T-helper 1 cell treated with Interleukin-12 subunit alpha and Interleukin-12 subunit beta and Interleukin-4 antibody, amounts not matched to agents 30 μg/mL and 1 μg/mL, for 36 hours (primary cell): ENCODE measurements at regions not wholly inside any gene's neighbourhood (a gene's known extent, or its start where the extent isn't known, plus 50 kb on each side); places are given as distances from the start of the nearest gene placed in this dataset.
A peak's percentile ranks its signal among the peaks of the same experiment; 100 is the strongest.

Experiments used
- H3K27ac Mint-ChIP-seq: one replicate; pipeline ENCODE4 v1.8.0; 2021; ENCODE audit warnings: mild to moderate bottlenecking, mixed read lengths
- H3K27me3 Mint-ChIP-seq: one replicate; pipeline ENCODE4 v1.8.0; 2021; ENCODE audit warnings: low read depth, mixed read lengths
- H3K36me3 Mint-ChIP-seq: one replicate; pipeline ENCODE4 v1.8.0; 2021; ENCODE audit warnings: low read depth, mixed read lengths
- H3K4me1 Mint-ChIP-seq: one replicate; pipeline ENCODE4 v1.8.0; 2021; ENCODE audit warnings: low read depth, mixed read lengths
- H3K4me3 Mint-ChIP-seq: one replicate; pipeline ENCODE4 v1.8.0; 2021; ENCODE audit warnings: mild to moderate bottlenecking, moderate library complexity, mixed read lengths
- H3K9me3 Mint-ChIP-seq: one replicate; pipeline ENCODE4 v1.8.0; 2021; ENCODE audit warnings: mixed read lengths

DNA sequence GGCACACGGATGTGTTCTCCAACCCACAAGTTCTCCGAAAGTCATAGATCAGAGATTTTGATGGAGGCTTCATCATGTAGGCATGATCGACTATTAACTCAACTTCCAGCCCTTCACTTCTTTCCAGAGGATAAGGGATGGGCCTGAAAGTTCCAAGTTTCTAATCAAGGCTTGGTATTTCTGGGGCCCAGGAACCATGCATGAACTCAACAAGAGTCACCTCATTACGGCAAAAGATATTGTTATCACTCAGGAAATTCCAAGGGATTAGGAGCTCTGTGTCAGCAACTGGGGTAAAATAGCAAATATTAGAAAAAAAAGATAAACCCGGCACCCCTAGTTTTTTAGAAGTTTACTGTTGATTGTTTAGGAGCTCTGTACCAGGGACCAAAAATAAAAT is 240.1 kb upstream of the PPP1R2C start:
- H3K9me3 Mint-ChIP-seq, result peaks cover 5% of the 10 kb centered on the region
- H3K4me3 Mint-ChIP-seq, result no peak overlapping the region
- no peak overlapping the region for H3K27ac Mint-ChIP-seq

DNA sequence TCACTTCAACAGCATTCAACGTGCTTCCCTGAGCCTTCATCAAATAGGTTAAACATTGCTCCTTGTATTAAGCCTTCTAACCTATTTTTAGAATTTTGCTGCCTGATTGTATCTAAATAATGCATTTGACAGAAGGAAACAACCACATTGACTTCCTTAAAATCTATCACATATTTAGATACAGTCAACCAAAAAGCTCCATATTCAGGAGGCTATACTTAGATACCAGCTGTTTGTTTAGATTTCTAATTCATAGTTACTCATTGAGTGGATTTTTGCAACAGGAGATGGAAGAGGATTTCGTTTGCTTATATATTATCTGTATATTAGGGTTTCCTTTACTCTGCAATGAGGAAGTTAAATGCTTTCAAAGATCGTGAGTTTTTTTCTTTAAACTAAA is 241.1 kb upstream of the PPP1R2C start:
- no peaks in the 10 kb centered on the region for H3K4me1 Mint-ChIP-seq
- no peak overlapping the region for H3K27ac Mint-ChIP-seq
- peaks cover 3% of the 10 kb centered on the region for H3K36me3 Mint-ChIP-seq
- no peak overlapping the region for H3K4me3 Mint-ChIP-seq
- peaks cover 11% of the 10 kb centered on the region for H3K9me3 Mint-ChIP-seq
- no peaks in the 10 kb centered on the region for H3K27me3 Mint-ChIP-seq

More for the DNA sequence above, 240.1 kb upstream of the PPP1R2C start:
- Mint-ChIP-seq H3K36me3 (peaks cover 3% of the 10 kb centered on the region), H3K4me1 (no peaks in the 10 kb centered on the region), H3K27me3 (no peaks in the 10 kb centered on the region)

GRCh38 chrX:43025806-43026315 is 247.9 kb upstream of the PPP1R2C start:
- Mint-ChIP-seq H3K36me3 (no peaks in the 10 kb centered on the region), H3K4me1 (no peaks in the 10 kb centered on the region), H3K27ac (no peak overlapping the region)

GRCh38 chrX:43064096-43064495 is 286.1 kb upstream of the PPP1R2C start:
- no peaks in the 10 kb centered on the region for H3K9me3 Mint-ChIP-seq
- H3K4me1 Mint-ChIP-seq, result no peaks in the 10 kb centered on the region
- H3K36me3 Mint-ChIP-seq, result no peaks in the 10 kb centered on the region
- H3K27me3 Mint-ChIP-seq, result no peaks in the 10 kb centered on the region
- H3K27ac Mint-ChIP-seq, result no peak overlapping the region
- H3K4me3 Mint-ChIP-seq, result no peak overlapping the region

More at GRCh38 chrX:43025806-43026315, 247.9 kb upstream of the PPP1R2C start:
- H3K9me3 Mint-ChIP-seq, result peaks cover 25% of the 10 kb centered on the region
- no peaks in the 10 kb centered on the region for H3K27me3 Mint-ChIP-seq
- no peak overlapping the region for H3K4me3 Mint-ChIP-seq

DNA sequence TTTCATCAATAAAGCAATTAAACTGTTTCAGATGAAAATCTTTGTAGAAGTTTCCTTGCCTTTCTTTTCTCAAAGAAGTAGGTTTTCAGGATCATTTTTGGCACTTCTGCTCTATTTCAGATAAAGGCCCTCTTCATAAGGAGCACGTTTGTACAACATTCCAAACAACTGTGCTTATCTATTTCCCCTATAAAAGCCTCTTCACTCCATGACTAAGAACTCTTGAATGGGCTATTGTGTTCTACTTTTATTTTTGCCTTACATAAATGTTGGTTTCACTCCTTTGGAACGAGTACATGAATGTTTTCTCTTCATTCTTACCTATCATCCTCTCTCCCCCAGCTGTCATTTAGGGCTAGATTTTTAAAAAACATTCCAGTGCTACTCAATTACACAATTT is 288.0 kb upstream of the PPP1R2C start:
- H3K27me3 Mint-ChIP-seq, result no peaks in the 10 kb centered on the region
- no peak overlapping the region for H3K4me3 Mint-ChIP-seq
- no peak overlapping the region for H3K27ac Mint-ChIP-seq
- no peaks in the 10 kb centered on the region for H3K36me3 Mint-ChIP-seq
- no peaks in the 10 kb centered on the region for H3K9me3 Mint-ChIP-seq
- H3K4me1 Mint-ChIP-seq, result no peaks in the 10 kb centered on the region

DNA sequence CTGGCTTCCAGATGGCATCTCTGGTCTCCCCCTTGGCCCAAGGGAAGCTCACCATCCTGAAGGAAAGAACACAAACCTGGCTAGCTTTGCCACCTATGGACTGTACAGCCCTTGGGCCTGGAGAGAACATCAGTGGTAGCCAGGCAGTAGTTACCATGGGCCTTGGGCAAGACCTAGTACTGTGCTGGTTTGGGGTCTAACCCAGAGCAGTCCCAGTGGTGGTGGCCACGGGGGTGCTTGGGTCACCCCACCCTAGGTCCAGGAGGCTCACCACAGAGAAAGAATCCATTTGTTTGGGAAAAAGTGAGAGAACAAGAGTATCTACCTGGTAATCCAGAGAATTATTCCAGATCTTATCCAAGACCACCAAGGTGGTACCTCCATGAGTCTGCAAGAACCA is 290.7 kb upstream of the PPP1R2C start:
- no peaks in the 10 kb centered on the region for H3K9me3 Mint-ChIP-seq
- no peaks in the 10 kb centered on the region for H3K36me3 Mint-ChIP-seq
- no peak overlapping the region for H3K27ac Mint-ChIP-seq
- H3K27me3 Mint-ChIP-seq, result peaks cover 4% of the 10 kb centered on the region
- no peak overlapping the region for H3K4me3 Mint-ChIP-seq
- H3K4me1 Mint-ChIP-seq, result no peaks in the 10 kb centered on the region

- Mint-ChIP-seq H3K27me3 (no peaks in the 10 kb centered on the region), H3K36me3 (no peaks in the 10 kb centered on the region), H3K4me3 (no peak overlapping the region), H3K27ac (no peak overlapping the region), H3K9me3 (peaks cover 7% of the 10 kb centered on the region), H3K4me1 (no peaks in the 10 kb centered on the region)
Measured at GRCh38 chrX:43083016-43083415, 305.1 kb upstream of the PPP1R2C start.

- Mint-ChIP-seq H3K4me1 (no peaks in the 10 kb centered on the region), H3K4me3 (no peak overlapping the region), H3K36me3 (no peaks in the 10 kb centered on the region), H3K9me3 (peaks cover 7% of the 10 kb centered on the region), H3K27ac (no peak overlapping the region), H3K27me3 (no peaks in the 10 kb centered on the region)
Measured at GRCh38 chrX:43087830-43088229, 309.9 kb upstream of the PPP1R2C start.

- H3K4me1 Mint-ChIP-seq, result no peaks in the 10 kb centered on the region
- no peaks in the 10 kb centered on the region for H3K36me3 Mint-ChIP-seq
- H3K27me3 Mint-ChIP-seq, result no peaks in the 10 kb centered on the region
- no peak overlapping the region for H3K4me3 Mint-ChIP-seq
- no peak overlapping the region for H3K27ac Mint-ChIP-seq
- no peaks in the 10 kb centered on the region for H3K9me3 Mint-ChIP-seq
Measured at GRCh38 chrX:43096830-43097229, 318.9 kb upstream of the PPP1R2C start.

DNA sequence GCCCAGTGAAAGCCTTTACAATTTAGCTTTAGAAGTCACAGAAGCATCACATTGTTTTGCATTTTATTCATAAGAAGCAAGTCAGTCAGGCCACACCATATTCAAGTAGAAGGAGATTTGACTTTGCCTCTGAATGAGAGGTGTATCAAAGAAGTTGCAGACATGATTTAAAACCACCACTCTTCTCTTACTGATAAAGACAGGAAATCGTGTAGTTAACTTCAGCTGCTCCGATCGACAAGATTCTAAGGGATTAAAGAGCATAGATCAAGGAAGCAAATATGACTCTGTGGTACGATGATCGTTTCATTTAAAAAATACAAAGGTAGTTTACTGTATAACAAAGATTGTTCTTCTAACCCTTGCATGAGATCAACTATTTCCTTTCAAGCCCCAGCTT is 328.0 kb upstream of the PPP1R2C start:
- Mint-ChIP-seq H3K4me3 (peak overlapping the region; percentile 21), H3K27ac (peak overlapping the region; percentile 15), H3K27me3 (no peaks in the 10 kb centered on the region), H3K36me3 (no peaks in the 10 kb centered on the region), H3K4me1 (peaks cover 6% of the 10 kb centered on the region), H3K9me3 (no peaks in the 10 kb centered on the region)

DNA sequence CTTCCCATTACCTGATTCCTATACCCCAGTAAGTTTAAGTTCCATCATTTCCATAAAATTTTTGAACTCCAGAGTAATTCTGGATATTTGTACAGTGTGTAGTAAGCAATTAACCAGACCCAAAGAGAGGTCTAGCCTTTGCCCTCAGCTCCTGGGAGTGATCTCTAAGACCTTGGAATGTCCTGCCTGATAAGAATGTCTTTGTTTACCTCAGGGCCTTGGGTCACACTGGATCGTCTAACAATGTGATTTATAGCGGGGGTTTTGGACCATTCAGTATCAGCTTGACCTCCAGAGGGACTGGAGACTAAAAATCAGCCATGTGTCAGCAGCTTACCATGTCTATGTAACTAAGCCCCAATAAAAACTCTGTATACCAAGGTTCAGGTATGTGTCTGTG is 330.9 kb upstream of the PPP1R2C start:
- H3K9me3 Mint-ChIP-seq, result no peaks in the 10 kb centered on the region
- peaks cover 6% of the 10 kb centered on the region for H3K4me1 Mint-ChIP-seq
- no peaks in the 10 kb centered on the region for H3K36me3 Mint-ChIP-seq
- no peaks in the 10 kb centered on the region for H3K27me3 Mint-ChIP-seq
- no peak overlapping the region for H3K4me3 Mint-ChIP-seq
- H3K27ac Mint-ChIP-seq, result no peak overlapping the region

DNA sequence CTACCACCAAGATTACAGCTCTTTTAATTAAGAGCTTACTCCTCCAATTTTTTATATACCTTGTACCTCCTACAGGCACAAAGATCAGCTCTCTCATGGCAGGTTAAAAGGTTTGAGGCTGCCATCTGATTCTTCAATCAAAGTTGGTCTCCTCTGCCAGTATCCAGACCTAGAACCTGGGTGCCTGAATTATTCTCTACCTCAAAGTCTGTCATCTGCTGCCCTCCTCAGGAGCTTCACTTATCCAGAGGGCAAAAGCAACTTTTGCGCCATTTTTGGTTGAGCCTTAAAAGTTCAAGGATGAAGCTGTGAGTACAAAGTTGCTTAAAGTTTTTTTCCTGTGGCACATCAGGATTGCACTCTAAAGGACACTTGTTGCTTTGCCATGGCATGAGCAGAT is 343.7 kb upstream of the PPP1R2C start:
- no peaks in the 10 kb centered on the region for H3K4me1 Mint-ChIP-seq
- no peaks in the 10 kb centered on the region for H3K9me3 Mint-ChIP-seq
- no peaks in the 10 kb centered on the region for H3K27me3 Mint-ChIP-seq
- no peak overlapping the region for H3K27ac Mint-ChIP-seq
- no peaks in the 10 kb centered on the region for H3K36me3 Mint-ChIP-seq
- no peak overlapping the region for H3K4me3 Mint-ChIP-seq

- Mint-ChIP-seq H3K9me3 (peaks cover 7% of the 10 kb centered on the region), H3K27ac (no peak overlapping the region), H3K4me1 (no peaks in the 10 kb centered on the region), H3K4me3 (no peak overlapping the region), H3K36me3 (no peaks in the 10 kb centered on the region), H3K27me3 (no peaks in the 10 kb centered on the region)
Measured at GRCh38 chrX:43139645-43140044, 361.7 kb upstream of the PPP1R2C start.

GRCh38 chrX:43140582-43140981 is 362.6 kb upstream of the PPP1R2C start:
- H3K4me1 Mint-ChIP-seq, result no peaks in the 10 kb centered on the region
- H3K27me3 Mint-ChIP-seq, result no peaks in the 10 kb centered on the region
- no peaks in the 10 kb centered on the region for H3K36me3 Mint-ChIP-seq
- no peak overlapping the region for H3K27ac Mint-ChIP-seq
- no peak overlapping the region for H3K4me3 Mint-ChIP-seq
- peaks cover 3% of the 10 kb centered on the region for H3K9me3 Mint-ChIP-seq

- no peaks in the 10 kb centered on the region for H3K36me3 Mint-ChIP-seq
- H3K4me3 Mint-ChIP-seq, result no peak overlapping the region
- no peak overlapping the region for H3K27ac Mint-ChIP-seq
- H3K4me1 Mint-ChIP-seq, result no peaks in the 10 kb centered on the region
- no peaks in the 10 kb centered on the region for H3K27me3 Mint-ChIP-seq
- peaks cover 3% of the 10 kb centered on the region for H3K9me3 Mint-ChIP-seq
Measured at GRCh38 chrX:43141885-43142284, 363.9 kb upstream of the PPP1R2C start.

- Mint-ChIP-seq H3K36me3 (no peaks in the 10 kb centered on the region), H3K27ac (no peak overlapping the region), H3K4me3 (no peak overlapping the region), H3K27me3 (no peaks in the 10 kb centered on the region), H3K4me1 (peaks cover 4% of the 10 kb centered on the region), H3K9me3 (peaks cover 18% of the 10 kb centered on the region)
Measured at GRCh38 chrX:43148305-43148704, 370.3 kb upstream of the PPP1R2C start.
